G401.6 (cell line): ENCODE measurements at regions not wholly inside any gene's neighbourhood (a gene's known extent, or its start where the extent isn't known, plus 50 kb on each side); places are given as distances from the start of the nearest gene placed in this dataset.

Experiments used
- FAIRE-seq: peaks from 2 replicates; lab custom pipeline; 2012; peaks lifted over from hg19 to GRCh38; lab: Jason Lieb, UNC

GRCh38 chr12:30088259-30088995 is 304.7 kb upstream of the TMTC1 start:
- FAIRE-seq, result no peak

DNA sequence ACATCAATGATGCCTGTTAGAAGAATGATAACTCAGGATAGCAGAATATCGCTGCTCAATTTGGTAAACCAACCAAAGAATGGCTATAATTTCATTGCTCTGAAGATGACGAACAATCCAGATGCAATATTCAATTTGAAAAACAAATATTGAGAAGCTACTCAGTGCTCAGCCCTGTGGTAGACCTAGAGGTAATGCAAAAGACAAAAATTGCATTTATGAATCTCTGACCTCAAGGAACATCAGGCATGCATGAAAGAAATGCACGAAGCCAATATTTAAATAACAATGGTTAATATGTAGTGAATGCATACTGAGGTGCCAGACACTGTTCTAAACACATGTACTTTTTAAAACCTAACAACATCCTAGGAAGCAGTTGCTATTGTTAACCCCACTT is 298.6 kb upstream of the TMTC1 start:
- no peak for FAIRE-seq

DNA sequence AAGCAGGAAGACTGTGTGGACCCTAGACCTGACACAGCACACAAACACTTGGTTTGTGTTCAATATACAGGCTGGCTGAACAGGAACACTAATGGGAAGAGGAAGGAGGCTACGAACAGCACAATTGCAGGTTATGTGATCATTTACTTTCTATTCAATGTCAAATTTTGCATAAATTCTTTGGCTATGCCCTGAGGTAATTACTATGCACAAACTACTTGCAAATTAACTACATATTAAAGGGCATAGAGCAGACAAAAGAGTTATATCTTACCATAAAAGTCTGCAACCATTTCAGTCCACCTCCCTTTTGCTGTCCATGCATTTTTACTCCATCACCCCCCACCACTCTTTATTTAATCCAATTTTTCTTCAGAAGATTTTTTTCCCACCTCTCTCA is 291.2 kb upstream of the TMTC1 start:
- no peak for FAIRE-seq

DNA sequence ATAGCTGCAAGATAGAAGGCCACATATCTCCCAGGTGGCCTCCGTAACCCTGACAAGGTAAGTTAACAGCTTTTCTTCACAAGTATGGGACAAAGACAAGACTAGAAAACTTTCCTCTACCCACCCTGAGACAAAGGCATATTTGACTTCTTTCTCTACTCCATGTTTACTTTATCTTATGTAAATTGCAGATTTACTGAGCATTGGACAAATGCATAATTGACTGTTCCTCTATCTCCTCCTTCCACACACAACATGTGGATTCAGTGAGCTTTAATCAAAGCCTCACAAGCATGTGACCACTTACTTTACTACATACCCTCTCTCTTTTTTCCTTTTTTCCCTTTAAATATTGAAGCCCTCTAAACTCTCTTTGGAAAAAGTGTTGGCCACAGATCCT is 289.1 kb upstream of the TMTC1 start:
- no peak for FAIRE-seq

DNA sequence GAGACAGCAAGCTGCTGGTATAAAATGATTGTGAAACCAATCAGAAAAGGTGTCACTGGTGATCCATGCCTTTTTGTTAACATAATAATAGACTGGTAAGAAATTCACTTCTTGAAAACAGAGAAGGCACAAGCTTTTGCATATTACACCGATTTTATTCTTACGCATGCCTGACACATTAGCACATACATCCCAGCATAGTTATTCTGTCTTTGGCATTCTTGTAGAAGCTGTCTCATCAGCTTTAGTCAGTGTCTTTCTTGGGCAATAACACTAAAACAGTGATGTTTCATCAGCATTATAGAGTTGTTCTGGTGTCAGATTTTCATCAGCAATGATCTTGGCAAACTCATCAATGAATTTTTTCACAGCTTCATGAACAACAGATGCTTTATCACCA is 283.4 kb upstream of the TMTC1 start:
- no peak for FAIRE-seq

- no peak for FAIRE-seq
Observed at GRCh38 chr12:30064906-30065305, 281.2 kb upstream of the TMTC1 start.

DNA sequence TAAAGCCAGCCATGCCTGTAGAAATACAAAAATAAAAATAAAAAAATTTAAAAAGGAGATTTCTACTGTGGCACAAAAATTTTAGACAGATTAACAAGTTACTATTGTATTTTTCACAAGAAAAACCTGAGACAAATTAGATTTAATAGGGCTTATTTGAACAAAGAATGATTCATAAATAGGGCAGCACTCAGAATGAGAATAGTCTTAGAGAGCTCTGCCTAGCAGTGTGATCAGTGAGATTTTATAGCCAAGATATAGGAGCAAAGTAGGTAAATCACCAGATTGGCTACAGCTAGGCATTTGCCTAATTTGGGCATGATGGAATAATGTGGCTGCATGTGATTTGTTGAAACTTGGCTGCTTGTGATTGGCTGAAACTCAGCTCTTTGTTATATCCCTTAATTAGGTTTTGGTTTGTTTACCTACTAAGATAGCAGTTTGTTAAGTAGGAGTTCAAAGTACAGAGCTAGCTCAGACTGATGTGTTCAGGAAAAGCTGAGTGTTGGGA is 279.7 kb upstream of the TMTC1 start:
- no peak for FAIRE-seq

GRCh38 chr12:30048371-30048770 is 264.6 kb upstream of the TMTC1 start:
- no peak for FAIRE-seq

- FAIRE-seq, result no peak
Observed at GRCh38 chr12:30047516-30048254, 263.9 kb upstream of the TMTC1 start.

DNA sequence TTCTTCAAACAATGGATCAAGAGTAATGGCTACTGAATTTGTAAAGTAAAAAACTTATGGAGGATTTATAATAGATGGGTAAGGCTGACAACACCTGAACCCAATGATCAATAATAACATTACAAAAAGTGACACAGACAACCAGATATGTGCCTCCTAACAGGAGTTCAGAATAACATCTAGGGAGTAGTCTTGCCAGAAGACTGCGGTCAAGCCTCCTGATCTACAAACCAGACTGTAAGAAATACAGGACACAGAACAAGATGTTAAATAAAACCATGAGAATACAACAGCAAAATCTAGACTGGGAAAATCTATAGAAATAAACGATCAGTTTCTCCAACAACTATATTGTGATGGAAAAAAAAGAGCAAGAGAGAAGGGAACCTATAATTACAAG is 262.6 kb upstream of the TMTC1 start:
- no peak for FAIRE-seq

- no peak for FAIRE-seq
Observed at GRCh38 chr12:30045171-30045570, 261.4 kb upstream of the TMTC1 start.

- FAIRE-seq, result no peak
Observed at GRCh38 chr12:30044206-30044605, 260.5 kb upstream of the TMTC1 start.

- no peak for FAIRE-seq
Observed at GRCh38 chr12:30043151-30043847, 259.6 kb upstream of the TMTC1 start.

DNA sequence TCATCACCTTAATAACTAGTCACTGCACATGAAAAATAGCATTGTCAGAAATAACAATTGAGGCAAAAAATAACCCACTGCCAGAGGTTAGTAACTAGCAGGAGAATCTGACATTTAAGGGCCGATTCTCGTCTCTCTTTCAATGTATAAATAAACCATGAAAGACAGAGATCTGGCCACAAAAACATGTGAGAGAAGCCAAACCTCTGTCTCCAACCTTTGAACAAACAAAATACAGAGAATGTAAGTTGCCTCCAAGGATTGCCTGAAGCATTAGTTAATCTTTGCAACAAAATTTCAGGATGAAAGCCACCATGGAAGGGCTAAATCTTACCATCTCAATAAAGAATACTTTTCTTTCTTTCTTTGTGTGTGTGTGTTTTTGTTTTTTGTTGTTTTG is 257.4 kb upstream of the TMTC1 start:
- no peak for FAIRE-seq

DNA sequence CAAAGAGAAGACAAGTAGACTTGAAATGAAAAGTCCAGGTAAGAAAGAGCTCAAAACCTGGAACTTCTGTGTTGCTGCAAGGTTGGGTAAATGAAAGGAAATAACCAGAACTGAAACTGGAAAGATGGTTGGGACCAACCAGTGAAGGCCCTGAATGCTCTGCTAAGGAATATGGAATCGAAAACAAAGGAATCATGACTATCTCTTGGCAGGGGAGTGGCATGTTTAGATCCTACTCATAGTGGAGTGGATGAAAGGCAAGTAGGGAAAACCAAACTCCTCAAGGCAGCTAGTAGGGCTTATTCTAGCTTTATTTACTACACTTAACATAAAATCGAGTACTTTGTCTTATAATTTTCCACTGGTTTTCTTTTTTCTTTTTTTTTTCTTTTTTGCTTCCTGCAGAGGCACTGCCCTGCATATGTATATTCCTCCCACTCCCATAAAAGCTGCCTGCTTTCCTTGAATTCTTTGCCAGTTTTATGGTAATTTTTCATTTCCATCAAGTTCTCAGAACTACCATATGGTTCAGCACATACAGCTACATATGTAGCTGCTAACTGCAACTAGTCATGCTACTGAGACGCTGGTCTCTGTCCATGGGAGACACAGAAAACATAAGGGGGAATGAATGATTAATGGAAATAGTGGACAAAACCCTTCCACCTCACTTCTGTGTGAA is 247.1 kb upstream of the TMTC1 start:
- no peak for FAIRE-seq

DNA sequence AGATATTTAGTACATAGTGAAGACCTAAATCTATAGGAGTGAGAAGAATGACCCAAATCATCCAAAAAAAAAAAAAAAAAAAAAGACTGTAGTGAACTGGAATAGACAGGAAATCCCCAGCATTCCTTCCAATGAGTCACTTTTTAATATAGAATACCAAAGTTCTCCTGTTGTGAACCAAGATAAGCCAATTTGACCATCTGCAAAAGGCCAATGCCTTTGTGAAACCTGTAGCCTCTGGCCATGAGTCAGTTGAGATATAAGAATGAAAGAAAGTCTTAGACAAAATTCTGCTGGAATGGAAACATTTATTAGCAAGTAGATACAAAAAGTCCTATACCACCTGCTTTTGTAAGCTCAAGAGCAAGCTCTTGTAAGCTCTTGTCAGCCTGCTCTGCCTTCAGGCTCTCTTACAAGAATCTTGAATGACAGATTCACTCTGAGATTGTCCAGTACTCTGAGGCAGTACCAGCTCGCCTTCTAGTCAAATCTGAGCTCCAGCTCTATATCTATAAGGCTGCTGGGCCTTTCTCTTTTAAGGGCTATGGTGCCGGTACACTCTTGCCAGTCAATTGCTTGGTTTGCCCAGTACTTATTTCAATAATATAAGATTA is 243.0 kb upstream of the TMTC1 start:
- FAIRE-seq, result no peak

DNA sequence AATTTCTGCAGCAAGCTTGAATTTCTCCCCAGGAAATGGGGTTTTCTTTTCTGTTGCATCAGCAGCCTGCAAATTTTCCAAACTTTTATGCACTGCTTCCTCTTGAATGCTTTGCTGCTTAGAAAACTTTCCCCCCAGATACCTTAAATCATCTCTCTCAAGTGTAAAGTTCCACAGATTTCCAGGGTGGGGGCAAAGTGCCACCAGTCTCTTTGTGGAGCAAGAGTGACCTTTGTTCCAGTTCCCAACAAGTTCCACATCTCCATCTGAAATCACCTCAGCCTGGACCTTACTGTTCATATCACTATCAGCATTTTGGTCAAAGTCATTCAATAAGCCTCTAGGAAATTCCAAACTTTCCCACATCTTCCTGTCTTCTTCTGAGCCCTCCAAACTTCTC is 241.6 kb upstream of the TMTC1 start:
- no peak for FAIRE-seq

GRCh38 chr12:30023186-30023585 is 239.4 kb upstream of the TMTC1 start:
- FAIRE-seq, result no peak

DNA sequence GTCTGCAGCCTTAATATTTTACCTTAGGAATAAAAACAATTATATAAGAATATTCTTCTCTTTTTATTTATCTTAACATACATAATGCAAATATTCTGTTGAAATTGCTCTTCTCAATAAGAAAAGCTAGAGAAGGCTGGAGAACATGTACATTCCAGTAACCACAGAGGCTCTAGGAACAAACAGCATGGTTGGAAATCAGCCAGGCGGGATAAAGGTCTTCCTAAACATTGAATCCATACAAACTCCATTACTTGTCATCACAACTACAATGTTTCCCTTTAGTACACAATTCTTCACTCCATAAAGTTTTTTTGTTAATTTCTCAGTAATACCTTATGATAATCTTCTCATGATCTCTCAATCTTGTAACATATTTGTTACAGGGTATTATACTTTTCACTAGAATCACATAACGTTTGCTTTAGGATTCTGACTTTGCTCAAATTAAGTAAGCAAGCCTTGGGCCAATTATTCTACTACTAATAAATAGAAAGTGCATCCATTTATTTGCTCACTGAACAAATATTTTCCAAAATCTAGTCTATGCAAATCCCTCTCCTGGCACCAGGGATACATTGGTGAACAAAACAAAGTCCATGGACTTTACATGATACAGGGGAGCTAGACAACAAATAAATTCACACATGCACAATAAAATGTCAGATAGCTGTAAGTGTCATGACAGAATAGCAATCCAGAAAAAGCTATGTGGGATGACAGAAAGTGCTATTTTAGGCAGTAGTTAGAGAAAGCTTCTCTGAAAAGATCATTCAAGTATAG is 237.5 kb upstream of the TMTC1 start:
- FAIRE-seq, result no peak

DNA sequence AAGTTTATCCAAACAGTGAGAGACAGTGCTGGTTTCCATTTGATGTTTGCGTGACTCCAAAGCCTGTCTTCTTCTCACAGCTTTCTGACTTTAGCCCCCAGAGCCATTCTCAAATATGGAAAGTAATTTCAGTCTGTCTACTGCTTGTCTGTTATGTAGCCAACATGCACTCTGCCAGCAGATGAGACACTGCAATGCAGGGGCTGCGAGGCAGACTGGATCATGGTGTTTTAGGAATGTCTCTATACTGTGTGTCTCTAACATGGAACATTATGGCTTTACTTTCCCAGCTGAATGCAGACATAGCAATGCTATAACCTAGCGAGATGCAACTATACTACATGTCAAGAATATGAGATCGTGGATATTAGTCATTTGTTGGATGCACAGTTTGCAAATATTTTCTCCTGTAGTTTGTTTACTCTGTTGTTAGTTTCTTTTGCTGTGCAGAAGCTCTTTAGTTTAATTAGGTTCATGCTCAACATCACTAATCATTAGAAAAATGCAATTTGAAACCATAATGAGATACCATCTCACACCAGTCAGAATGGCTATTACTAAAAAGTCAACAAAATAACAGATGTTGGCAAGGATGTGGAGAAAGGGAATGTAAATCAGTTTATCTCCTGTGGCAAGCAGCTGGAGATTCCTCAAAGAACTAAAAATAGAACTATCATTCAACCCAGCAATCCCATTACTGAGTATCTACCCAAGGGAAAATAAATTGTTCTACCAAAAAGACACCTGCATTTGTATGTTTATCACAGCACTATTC is 235.8 kb upstream of the TMTC1 start:
- FAIRE-seq, result no peak
